HG03066 (cell line): ENCODE measurements at regions not wholly inside any gene's neighbourhood (a gene's known extent, or its start where the extent isn't known, plus 50 kb on each side); places are given as distances from the start of the nearest gene placed in this dataset.
A peak's percentile ranks its signal among the peaks of the same experiment; 100 is the strongest.

Experiments used
- ATAC-seq: cut with Tn5 transposase; IDR thresholded peaks from one replicate; pipeline ENCODE4 v1.9.1; 2021; ENCODE audit warnings: low read depth; ENCODE audit not compliant: unreplicated experiment

GRCh38 chr3:156620901-156621300, 53.5 kb upstream of the TIPARP start:
- no peak for ATAC-seq

GRCh38 chr3:156620260-156620659, 54.1 kb upstream of the TIPARP start:
- no peak for ATAC-seq

- no peak for ATAC-seq
These were observed 55.0 kb upstream of the TIPARP start for GRCh38 chr3:156619376-156619775.

GRCh38 chr3:156617781-156618180, 56.6 kb upstream of the TIPARP start:
- no peak for ATAC-seq

- ATAC-seq = no peak
These were observed 57.2 kb upstream of the TIPARP start for GRCh38 chr3:156617145-156617544.

- ATAC-seq = no peak
These were observed 58.7 kb upstream of the TIPARP start for GRCh38 chr3:156615592-156616173.

GRCh38 chr3:156614642-156615511, 59.5 kb upstream of the TIPARP start:
- ATAC-seq = no peak

- no peak for ATAC-seq
These were observed 58.0 kb upstream of the SSR3 start for GRCh38 chr3:156612903-156613302.

- no peak for ATAC-seq
These were observed 57.1 kb upstream of the SSR3 start for GRCh38 chr3:156611870-156612494.

- no peak for ATAC-seq
These were observed 55.2 kb upstream of the SSR3 start for GRCh38 chr3:156610154-156610553.

GRCh38 chr3:156609546-156609945, 54.6 kb upstream of the SSR3 start:
- ATAC-seq = no peak

- ATAC-seq = no peak
These were observed 53.9 kb upstream of the SSR3 start for GRCh38 chr3:156608601-156609514.

GRCh38 chr3:156606729-156607128, 51.8 kb upstream of the SSR3 start:
- peak; percentile 51 for ATAC-seq

- ATAC-seq = peak; percentile 41
These were observed 51.0 kb upstream of the SSR3 start for GRCh38 chr3:156605686-156606605.

GRCh38 chr3:156604642-156605144, 49.8 kb upstream of the SSR3 start:
- no peak for ATAC-seq
